NCI-H2029 treated with DMSO at 0.1 percent for 48 hours (cell line): ENCODE measurements at regions not wholly inside any gene's neighbourhood (a gene's known extent, or its start where the extent isn't known, plus 50 kb on each side); places are given as distances from the start of the nearest gene placed in this dataset.

Experiments
- DNase-seq: peaks from one replicate; lab custom pipeline; 2025; lab: John Stamatoyannopoulos, UW

DNA sequence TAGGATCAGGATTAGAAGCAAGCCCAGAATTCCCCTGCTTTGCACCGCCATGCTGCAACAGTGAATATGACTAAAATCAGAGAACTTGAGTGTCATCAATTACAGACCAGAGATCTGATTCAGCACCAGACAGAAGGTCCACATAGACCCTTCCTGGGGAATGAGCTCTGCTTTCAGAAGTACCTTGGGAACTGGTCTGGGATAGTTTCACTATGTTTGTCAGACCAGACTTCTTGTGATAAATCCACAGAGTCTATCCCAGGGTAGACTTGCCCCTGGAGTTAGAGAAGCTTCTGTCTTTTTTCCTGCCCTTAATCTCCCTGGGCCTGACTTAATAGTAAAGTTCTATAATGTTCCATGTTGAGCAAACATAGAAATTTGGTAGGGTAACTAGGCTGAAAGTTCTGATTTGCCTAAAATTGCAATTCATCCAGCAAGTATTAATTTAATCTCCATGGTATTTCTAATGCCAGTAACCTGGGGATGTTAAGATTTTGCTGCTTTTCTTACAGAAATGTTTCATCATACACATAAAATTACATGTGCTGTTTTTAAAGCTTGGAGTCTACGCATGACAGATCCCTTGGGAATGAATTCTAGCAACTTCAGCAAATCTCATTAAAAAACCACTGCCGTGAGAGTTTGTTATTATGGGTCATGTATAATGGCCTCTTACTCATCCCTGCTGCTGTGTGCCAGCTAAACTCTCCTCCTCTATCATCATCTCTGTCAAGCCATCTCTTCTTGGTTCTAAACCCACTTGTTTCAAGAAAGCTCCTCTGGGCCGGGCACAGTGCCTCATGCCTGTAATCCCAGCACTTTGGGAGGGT is 61.3 kb upstream of the METAP2 start:
- no peak for DNase-seq

DNA sequence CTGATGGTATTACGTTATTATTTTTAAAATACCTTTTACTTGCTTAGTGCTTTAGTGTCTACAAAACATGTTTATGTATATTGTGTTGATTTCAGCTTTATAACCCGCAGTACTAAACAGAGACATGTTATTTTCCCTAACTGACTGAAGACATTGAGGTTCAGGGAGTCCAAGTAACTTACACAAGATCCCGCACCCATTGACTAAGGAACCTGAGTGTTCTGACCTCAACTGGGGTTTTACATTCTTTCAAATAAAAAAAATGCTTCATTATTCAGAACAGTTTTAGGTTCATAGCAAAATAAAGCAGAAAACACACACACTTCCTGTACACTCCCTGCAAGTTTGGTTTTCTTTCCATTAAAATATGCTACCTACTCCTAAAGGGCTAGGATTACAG is 60.4 kb upstream of the METAP2 start:
- DNase-seq: no peak

DNA sequence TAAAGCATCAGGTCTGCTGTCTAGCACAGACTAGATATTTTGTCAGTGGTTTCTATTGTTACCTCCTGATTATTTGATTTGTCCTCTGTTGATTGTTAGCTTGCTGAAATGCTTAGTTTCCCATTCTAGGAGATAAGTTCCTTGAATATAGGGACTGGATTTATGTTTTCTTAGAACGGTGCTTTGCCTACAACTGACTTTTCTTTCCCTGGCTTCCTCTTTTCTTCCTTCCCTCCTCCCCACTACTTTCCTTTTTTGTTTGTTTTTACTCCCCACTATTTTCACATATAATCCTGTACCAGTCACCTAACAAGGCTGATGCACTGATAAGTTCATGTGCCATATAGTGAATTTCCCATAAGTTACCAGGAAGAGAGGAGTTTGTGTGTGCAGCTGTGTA is 58.5 kb upstream of the METAP2 start:
- DNase-seq: no peak

- DNase-seq: no peak
Observed at GRCh38 chr12:95416111-95416636, 57.8 kb upstream of the METAP2 start.

GRCh38 chr12:95417372-95417771 is 56.6 kb upstream of the METAP2 start:
- DNase-seq: no peak

GRCh38 chr12:95418142-95418541 is 55.8 kb upstream of the METAP2 start:
- DNase-seq: no peak
